ENCODE measurements at regions not wholly inside any gene's neighbourhood (a gene's known extent, or its start where the extent isn't known, plus 50 kb on each side); places are given as distances from the start of the nearest gene placed in this dataset.
"Not testable (repeated sequence)": the region's sequence is repeated elsewhere in the genome, so short reads cannot be mapped to it uniquely, and the experiment has no call there.

- not testable (repeated sequence) for TF ChIP-seq CEBPB (IDR thresholded peaks at IDR 0.05; ENCODE audit: low read depth); CTCF (IDR thresholded peaks at IDR 0.05 in 2 of 3, conservative IDR thresholded peaks at IDR 0.05 in 1 of 3; ENCODE audit: borderline replicate concordance in 1 of 3, insufficient read depth in 1 of 3, low read depth in 2 of 3, low read length in 2 of 3); RAD21 (IDR thresholded peaks at IDR 0.05; ENCODE audit: low read depth); POLR2A (IDR thresholded peaks at IDR 0.05; ENCODE audit: borderline replicate concordance, extremely low read depth, insufficient read depth, insufficient read length); EZH2phosphoT487 (IDR thresholded peaks at IDR 0.05; ENCODE audit: borderline replicate concordance); EZH2 (IDR thresholded peaks at IDR 0.05); ELF1 (IDR thresholded peaks at IDR 0.05; ENCODE audit: borderline replicate concordance, low read depth); JUND (IDR thresholded peaks at IDR 0.05); SP1 (IDR thresholded peaks at IDR 0.05; ENCODE audit: low read depth); EGR1 (IDR thresholded peaks at IDR 0.05; ENCODE audit: low read depth)
Measured at GRCh38 chr2:87679950-87680349, 67.9 kb upstream of the PLGLB2 start.
